ENCODE measurements at regions not wholly inside any gene's neighbourhood (a gene's known extent, or its start where the extent isn't known, plus 50 kb on each side); places are given as distances from the start of the nearest gene placed in this dataset.

GRCh38 chr10:132132421-132132841 lies 54.3 kb upstream of the DPYSL4 start:
- H3K36me3 ChIP-seq: no peaks in the 10 kb centered on the region
- intact Hi-C loops (cut with DNase I): no loop called here
- peaks cover 0 to 58% of the 10 kb centered on the region in 2 donors for H3K27me3 ChIP-seq
- ATAC-seq: no peak
- no peaks in the 10 kb centered on the region for H3K4me1 ChIP-seq
- TF ChIP-seq CTCF (IDR thresholded peaks at IDR 0.05): no peak
- H3K9me3 ChIP-seq: no peaks in the 10 kb centered on the region
- peak in 2 of 4 donors; percentile 30 to 65 for DNase-seq
- no peak overlapping the region for H3K4me3 ChIP-seq
- H3K27ac ChIP-seq: no peak overlapping the region

- Histone ChIP-seq H3K9me3 (no peaks in the 10 kb centered on the region), H3K27ac (no peak overlapping the region), H3K4me3 (no peak overlapping the region), H3K36me3 (no peaks in the 10 kb centered on the region), H3K4me1 (no peaks in the 10 kb centered on the region), H3K27me3 (peaks cover 0 to 58% of the 10 kb centered on the region in 2 donors)
- DNase-seq (peak in 2 of 4 donors; percentile 29 to 71), ATAC-seq (no peak)
- TF ChIP-seq CTCF (IDR thresholded peaks at IDR 0.05): no peak
- intact Hi-C loops (cut with DNase I): no loop called here
Measured at GRCh38 chr10:132133005-132133404, 53.7 kb upstream of the DPYSL4 start.

- Histone ChIP-seq H3K27me3 (peaks cover 0 to 58% of the 10 kb centered on the region in 2 donors), H3K27ac (no peak overlapping the region), H3K36me3 (no peaks in the 10 kb centered on the region), H3K4me1 (no peaks in the 10 kb centered on the region), H3K9me3 (no peaks in the 10 kb centered on the region), H3K4me3 (no peak overlapping the region)
- intact Hi-C loops (cut with DNase I): no loop called here
- TF ChIP-seq CTCF (IDR thresholded peaks at IDR 0.05): no peak
- ATAC-seq (no peak), DNase-seq (peak in 2 of 4 donors; percentile 29 to 76)
Measured at GRCh38 chr10:132133449-132134240, 53.1 kb upstream of the DPYSL4 start.

GRCh38 chr10:132134241-132135052 lies 52.3 kb upstream of the DPYSL4 start:
- Histone ChIP-seq H3K27ac (no peak overlapping the region), H3K9me3 (no peaks in the 10 kb centered on the region), H3K27me3 (peaks cover 0 to 58% of the 10 kb centered on the region in 2 donors), H3K4me1 (no peaks in the 10 kb centered on the region), H3K36me3 (no peaks in the 10 kb centered on the region), H3K4me3 (no peak overlapping the region)
- DNase-seq: peak in 1 of 4 donors; percentile 63
- ATAC-seq: no peak
- TF ChIP-seq CTCF (IDR thresholded peaks at IDR 0.05): no peak
- intact Hi-C loops (cut with DNase I): no loop called here
